ENCODE measurements at regions not wholly inside any gene's neighbourhood (a gene's known extent, or its start where the extent isn't known, plus 50 kb on each side); places are given as distances from the start of the nearest gene placed in this dataset.
"Not testable (repeated sequence)": the region's sequence is repeated elsewhere in the genome, so short reads cannot be mapped to it uniquely, and the experiment has no call there.

- DNase-seq (ENCODE audit: low read depth, low spot score); H3K4me3 ChIP-seq (replicated peaks in 1 of 3; ENCODE audit: insufficient read depth in 1 of 3, low read depth in 1 of 3, low read length in 3 of 3); H3K9ac ChIP-seq (replicated peaks; ENCODE audit: extremely low read depth, insufficient read depth, low read length); H3K36me3 ChIP-seq (ENCODE audit: control insufficient read depth in 2 of 2, extremely low read depth in 1 of 2, insufficient read depth in 2 of 2, low read length in 2 of 2); H3K27me3 ChIP-seq (ENCODE audit: control insufficient read depth in 2 of 2, insufficient read depth in 2 of 2, low read length in 2 of 2); dilution Hi-C loops (cut with MboI; ENCODE audit: extremely low pct_ligation_motif_present, low sequenced_read_pairs); H3K9me3 ChIP-seq (replicated peaks; ENCODE audit: control insufficient read depth, insufficient read depth, low read length); FAIRE-seq; POLR2A ChIA-PET; H3K4me2 ChIP-seq (ENCODE audit: insufficient read depth, low read length); H4K20me1 ChIP-seq (replicated peaks; ENCODE audit: control insufficient read depth, extremely low read depth, insufficient read depth, low read length); H3K9me1 ChIP-seq (replicated peaks; ENCODE audit: control insufficient read depth, extremely low read depth, insufficient read depth, low read length); intact Hi-C loops (cut with micrococcal nuclease); H3K4me1 ChIP-seq (ENCODE audit: control insufficient read depth, extremely low read depth, insufficient read depth, low read length); H3K27ac ChIP-seq (ENCODE audit: insufficient read depth, low read depth, low read length); BruUV-seq (replicated peaks); H2AFZ ChIP-seq (ENCODE audit: low read depth, low read length); H3K79me2 ChIP-seq (ENCODE audit: control insufficient read depth, insufficient read depth, low read length): not testable (repeated sequence)
- CTCF ChIA-PET, result interaction anchor here (1.1 kb wide), 1 partner anchor 669 kb away, joined by 4 read pairs; no protein-coding TSS in a partner anchor
- peak in 1 of 2 donors; percentile 24 for TF ChIP-seq CTCF (IDR thresholded peaks at IDR 0.05; ENCODE audit: extremely low read depth in 1 of 2, insufficient read depth in 1 of 2, low read depth in 1 of 2, low read length in 2 of 2)
These were observed 294.6 kb downstream of the CCDC74A start for GRCh38 chr2:131822237-131822721.

GRCh38 chr2:131823058-131823457 lies 295.4 kb downstream of the CCDC74A start:
- H3K4me1 ChIP-seq (ENCODE audit: control insufficient read depth, extremely low read depth, insufficient read depth, low read length); H4K20me1 ChIP-seq (replicated peaks; ENCODE audit: control insufficient read depth, extremely low read depth, insufficient read depth, low read length); DNase-seq (ENCODE audit: low read depth, low spot score); H3K4me3 ChIP-seq (replicated peaks in 1 of 3; ENCODE audit: insufficient read depth in 1 of 3, low read depth in 1 of 3, low read length in 3 of 3); H3K36me3 ChIP-seq (ENCODE audit: control insufficient read depth in 2 of 2, extremely low read depth in 1 of 2, insufficient read depth in 2 of 2, low read length in 2 of 2); H3K9ac ChIP-seq (replicated peaks; ENCODE audit: extremely low read depth, insufficient read depth, low read length); H3K9me3 ChIP-seq (replicated peaks; ENCODE audit: control insufficient read depth, insufficient read depth, low read length); H3K4me2 ChIP-seq (ENCODE audit: insufficient read depth, low read length); H3K27ac ChIP-seq (ENCODE audit: insufficient read depth, low read depth, low read length); FAIRE-seq; H3K79me2 ChIP-seq (ENCODE audit: control insufficient read depth, insufficient read depth, low read length); intact Hi-C loops (cut with micrococcal nuclease); BruUV-seq (replicated peaks); dilution Hi-C loops (cut with MboI; ENCODE audit: extremely low pct_ligation_motif_present, low sequenced_read_pairs); H3K9me1 ChIP-seq (replicated peaks; ENCODE audit: control insufficient read depth, extremely low read depth, insufficient read depth, low read length); H2AFZ ChIP-seq (ENCODE audit: low read depth, low read length); H3K27me3 ChIP-seq (ENCODE audit: control insufficient read depth in 2 of 2, insufficient read depth in 2 of 2, low read length in 2 of 2); POLR2A ChIA-PET: not testable (repeated sequence)
- CTCF ChIA-PET, result interaction anchor here (1.1 kb wide), 1 partner anchor 669 kb away, joined by 4 read pairs; no protein-coding TSS in a partner anchor

- H3K27me3 ChIP-seq (ENCODE audit: control insufficient read depth in 2 of 2, insufficient read depth in 2 of 2, low read length in 2 of 2); dilution Hi-C loops (cut with MboI; ENCODE audit: extremely low pct_ligation_motif_present, low sequenced_read_pairs); H2AFZ ChIP-seq (ENCODE audit: low read depth, low read length); FAIRE-seq; H3K4me2 ChIP-seq (ENCODE audit: insufficient read depth, low read length); H3K36me3 ChIP-seq (ENCODE audit: control insufficient read depth in 2 of 2, extremely low read depth in 1 of 2, insufficient read depth in 2 of 2, low read length in 2 of 2); H3K9me1 ChIP-seq (replicated peaks; ENCODE audit: control insufficient read depth, extremely low read depth, insufficient read depth, low read length); H3K4me1 ChIP-seq (ENCODE audit: control insufficient read depth, extremely low read depth, insufficient read depth, low read length); H3K4me3 ChIP-seq (replicated peaks in 1 of 3; ENCODE audit: insufficient read depth in 1 of 3, low read depth in 1 of 3, low read length in 3 of 3); H3K27ac ChIP-seq (ENCODE audit: insufficient read depth, low read depth, low read length); H3K9me3 ChIP-seq (replicated peaks; ENCODE audit: control insufficient read depth, insufficient read depth, low read length); intact Hi-C loops (cut with micrococcal nuclease); POLR2A ChIA-PET; CTCF ChIA-PET; H3K79me2 ChIP-seq (ENCODE audit: control insufficient read depth, insufficient read depth, low read length); H3K9ac ChIP-seq (replicated peaks; ENCODE audit: extremely low read depth, insufficient read depth, low read length); H4K20me1 ChIP-seq (replicated peaks; ENCODE audit: control insufficient read depth, extremely low read depth, insufficient read depth, low read length); DNase-seq (ENCODE audit: low read depth, low spot score); BruUV-seq (replicated peaks): not testable (repeated sequence)
These were observed 297.3 kb downstream of the CCDC74A start for GRCh38 chr2:131824986-131825385.
